Stimulated activated naive CD8-positive, alpha-beta T cell treated with anti-CD3 and anti-CD28 coated beads, Interleukin-15, Interleukin-2, amounts not matched to agents 100 ng/mL and 50 ng/mL, for 24 hours (primary cell): ENCODE measurements at regions not wholly inside any gene's neighbourhood (a gene's known extent, or its start where the extent isn't known, plus 50 kb on each side); places are given as distances from the start of the nearest gene placed in this dataset.

Experiments used
- H3K27ac Mint-ChIP-seq: one replicate; pipeline ENCODE4 v1.8.0; 2021; ENCODE audit warnings: mild to moderate bottlenecking, mixed read lengths
- H3K27me3 Mint-ChIP-seq: one replicate; pipeline ENCODE4 v1.8.0; 2021; ENCODE audit warnings: mixed read lengths
- H3K36me3 Mint-ChIP-seq: one replicate; pipeline ENCODE4 v1.8.0; 2021; ENCODE audit warnings: low read depth, mixed read lengths
- H3K4me1 Mint-ChIP-seq: one replicate; pipeline ENCODE4 v1.8.0; 2021; ENCODE audit warnings: low read depth, mixed read lengths
- H3K4me3 Mint-ChIP-seq: one replicate; pipeline ENCODE4 v1.8.0; 2021; ENCODE audit warnings: mild to moderate bottlenecking, mixed read lengths
- H3K9me3 Mint-ChIP-seq: one replicate; pipeline ENCODE4 v1.8.0; 2021; ENCODE audit warnings: mixed read lengths

DNA sequence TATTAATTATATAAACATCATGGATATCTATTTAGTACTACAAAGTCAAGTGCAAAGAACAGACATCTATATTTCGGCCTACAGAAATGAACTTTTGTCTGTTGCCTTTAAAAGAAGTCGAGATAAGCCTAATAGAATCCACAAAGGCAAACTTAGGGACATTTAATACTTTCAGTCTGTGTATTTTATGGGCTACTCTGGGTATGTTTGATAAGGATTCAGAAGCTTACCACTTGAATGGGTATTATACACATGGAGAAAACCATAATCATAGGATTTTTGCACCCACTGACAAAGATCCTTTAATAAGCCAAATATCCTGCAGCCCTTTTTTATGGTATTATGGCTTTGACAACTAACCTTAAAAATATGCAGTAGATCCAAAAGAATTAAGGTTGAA, 224.8 kb downstream of the LMO4 start:
- Mint-ChIP-seq H3K36me3 (no peaks in the 10 kb centered on the region), H3K9me3 (no peaks in the 10 kb centered on the region), H3K4me3 (no peak overlapping the region), H3K4me1 (no peaks in the 10 kb centered on the region), H3K27me3 (peaks cover 6% of the 10 kb centered on the region), H3K27ac (no peak overlapping the region)

DNA sequence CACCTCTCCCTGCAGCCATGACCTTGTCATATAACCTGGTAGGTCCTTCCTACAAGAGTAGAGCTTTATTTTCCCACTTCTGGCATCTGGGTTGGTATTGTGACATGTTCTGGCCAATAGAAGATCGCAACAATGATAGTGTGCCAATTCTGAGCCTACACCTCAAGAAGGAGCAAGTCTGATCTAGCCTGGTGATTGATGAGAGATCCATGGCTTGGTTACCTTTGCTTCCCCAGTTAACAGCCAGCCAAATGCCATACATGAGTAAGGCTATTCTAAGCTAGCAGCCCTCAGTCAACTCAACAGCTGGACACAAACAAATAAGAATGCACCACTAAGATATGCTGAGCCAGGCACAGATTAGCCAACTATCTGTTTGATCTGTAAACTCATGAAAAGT, 226.7 kb downstream of the LMO4 start:
- H3K27ac Mint-ChIP-seq = no peak overlapping the region

DNA sequence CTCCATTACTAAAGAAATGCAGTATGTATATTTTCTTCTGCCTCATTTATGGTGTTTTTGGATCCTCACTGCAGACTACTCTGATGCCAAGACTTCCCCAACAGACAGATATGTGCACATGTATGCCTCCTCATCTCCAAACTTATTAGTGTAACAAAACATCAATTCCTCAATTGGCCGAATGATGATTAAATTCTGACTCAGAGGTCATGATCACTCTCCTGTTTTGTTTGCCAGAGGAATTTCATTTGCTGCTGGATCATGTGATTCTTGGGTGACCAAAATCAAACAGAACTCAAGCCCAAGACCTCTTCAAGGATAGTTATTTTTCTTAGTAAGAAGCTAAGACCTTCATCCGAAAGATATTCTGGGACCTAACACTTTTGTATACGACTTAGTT, 227.6 kb downstream of the LMO4 start:
- no peaks in the 10 kb centered on the region for H3K4me1 Mint-ChIP-seq
- no peaks in the 10 kb centered on the region for H3K9me3 Mint-ChIP-seq
- H3K4me3 Mint-ChIP-seq = no peak overlapping the region
- H3K36me3 Mint-ChIP-seq = no peaks in the 10 kb centered on the region
- no peak overlapping the region for H3K27ac Mint-ChIP-seq
- H3K27me3 Mint-ChIP-seq = no peaks in the 10 kb centered on the region

More for the DNA sequence above, 226.7 kb downstream of the LMO4 start:
- Mint-ChIP-seq H3K36me3 (no peaks in the 10 kb centered on the region), H3K4me3 (no peak overlapping the region), H3K4me1 (no peaks in the 10 kb centered on the region), H3K27me3 (peaks cover under 1% of the 10 kb centered on the region), H3K9me3 (no peaks in the 10 kb centered on the region)

DNA sequence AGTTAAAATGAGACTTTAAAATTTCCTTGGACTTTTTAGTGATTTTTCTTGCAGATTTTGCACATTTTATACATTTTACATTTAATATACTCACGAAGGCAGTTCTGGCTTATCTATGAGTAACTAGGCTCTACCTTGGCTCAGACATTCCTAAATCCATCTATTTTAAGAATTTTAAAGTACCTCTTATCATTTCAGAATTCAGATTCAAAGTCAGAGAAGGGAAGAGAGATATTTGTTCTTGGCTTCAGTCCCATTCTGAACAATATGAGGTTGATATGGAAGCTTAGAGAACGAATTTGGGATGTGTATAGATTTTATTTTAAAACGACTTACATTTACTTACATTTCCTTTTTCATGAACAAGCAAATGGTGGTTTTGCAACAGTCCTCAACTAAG, 230.2 kb downstream of the LMO4 start:
- Mint-ChIP-seq H3K4me1 (no peaks in the 10 kb centered on the region), H3K36me3 (no peaks in the 10 kb centered on the region), H3K4me3 (no peak overlapping the region), H3K27me3 (no peaks in the 10 kb centered on the region), H3K27ac (no peak overlapping the region), H3K9me3 (no peaks in the 10 kb centered on the region)

DNA sequence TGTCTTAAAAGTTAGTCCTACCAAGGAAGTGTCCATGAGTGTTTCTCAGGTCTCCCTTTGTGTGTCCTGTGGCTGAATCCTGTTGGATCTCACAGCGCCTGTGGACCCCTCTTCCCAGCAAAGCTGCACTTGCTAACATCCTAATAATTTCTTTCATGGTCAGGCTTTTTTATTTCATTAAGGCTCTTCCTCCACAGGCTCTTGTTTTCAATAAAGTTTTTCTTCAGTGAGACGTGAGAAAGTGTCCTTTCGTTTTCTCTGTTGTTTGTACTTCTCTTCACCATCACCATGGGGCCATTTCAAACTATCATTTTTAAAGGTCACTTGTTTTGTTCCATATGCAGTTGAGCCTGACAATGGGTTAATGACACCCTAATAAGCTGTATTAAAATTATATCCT, 231.5 kb downstream of the LMO4 start:
- no peaks in the 10 kb centered on the region for H3K4me1 Mint-ChIP-seq
- no peaks in the 10 kb centered on the region for H3K36me3 Mint-ChIP-seq
- no peak overlapping the region for H3K27ac Mint-ChIP-seq
- H3K9me3 Mint-ChIP-seq = no peaks in the 10 kb centered on the region
- H3K27me3 Mint-ChIP-seq = no peaks in the 10 kb centered on the region
- H3K4me3 Mint-ChIP-seq = no peak overlapping the region

DNA sequence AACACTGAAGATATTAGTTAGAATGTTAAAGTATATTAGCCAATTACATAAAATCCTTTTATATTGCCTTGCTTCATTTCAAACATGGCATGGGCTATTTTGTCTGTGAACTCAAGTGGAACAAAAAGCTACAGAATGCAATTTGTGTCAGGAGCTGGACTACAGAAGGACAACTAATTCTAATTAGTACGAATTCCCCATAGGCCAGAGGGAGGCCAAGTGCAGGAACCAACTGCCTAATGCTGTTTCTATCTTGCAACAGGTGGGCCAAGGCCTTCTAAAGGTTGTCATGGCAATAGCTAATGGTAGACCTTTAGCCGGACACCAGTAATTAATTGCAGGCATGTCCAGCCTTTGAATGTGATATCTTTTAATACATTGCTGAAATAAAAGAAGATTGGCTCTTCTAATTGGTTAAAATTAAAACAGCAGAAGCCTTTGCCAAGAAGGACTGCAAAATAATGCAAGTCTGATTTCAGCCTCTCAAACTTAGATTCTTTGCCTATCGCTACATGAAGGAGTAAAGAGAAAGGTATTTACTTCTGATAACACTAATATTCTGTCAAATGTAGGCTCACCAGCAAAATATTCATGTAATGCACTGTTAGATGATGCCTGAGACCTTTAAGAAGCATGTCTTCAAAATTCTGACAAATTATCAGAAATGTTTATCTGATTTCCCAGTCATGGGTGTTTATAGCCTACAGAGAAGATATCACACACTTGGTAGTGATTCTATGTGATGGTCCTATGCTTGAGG, 232.1 kb downstream of the LMO4 start:
- no peak overlapping the region for H3K4me3 Mint-ChIP-seq
- no peaks in the 10 kb centered on the region for H3K36me3 Mint-ChIP-seq
- H3K27ac Mint-ChIP-seq = no peak overlapping the region
- no peaks in the 10 kb centered on the region for H3K27me3 Mint-ChIP-seq
- no peaks in the 10 kb centered on the region for H3K4me1 Mint-ChIP-seq
- no peaks in the 10 kb centered on the region for H3K9me3 Mint-ChIP-seq

DNA sequence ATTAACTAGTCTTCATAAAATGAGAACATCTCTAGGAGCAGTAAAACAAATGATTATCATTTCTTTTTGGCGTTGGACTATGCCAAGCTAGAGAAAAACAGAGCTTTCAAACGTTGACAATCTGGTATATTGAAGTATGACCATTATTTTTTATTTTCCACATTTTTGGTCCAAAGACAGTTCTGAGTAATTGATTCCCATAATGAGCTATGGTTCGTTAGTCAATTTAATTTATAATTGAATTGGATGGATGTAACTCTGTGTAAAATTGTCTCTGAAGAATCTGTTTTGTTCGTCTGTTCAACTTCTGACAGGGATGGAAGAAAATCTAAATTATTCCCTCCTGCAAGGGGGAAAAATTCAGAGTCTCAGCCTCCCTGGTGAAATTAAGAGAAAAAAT, 234.5 kb downstream of the LMO4 start:
- H3K36me3 Mint-ChIP-seq = no peaks in the 10 kb centered on the region
- H3K4me3 Mint-ChIP-seq = no peak overlapping the region
- H3K27ac Mint-ChIP-seq = no peak overlapping the region
- H3K27me3 Mint-ChIP-seq = no peaks in the 10 kb centered on the region
- H3K9me3 Mint-ChIP-seq = no peaks in the 10 kb centered on the region
- H3K4me1 Mint-ChIP-seq = no peaks in the 10 kb centered on the region

DNA sequence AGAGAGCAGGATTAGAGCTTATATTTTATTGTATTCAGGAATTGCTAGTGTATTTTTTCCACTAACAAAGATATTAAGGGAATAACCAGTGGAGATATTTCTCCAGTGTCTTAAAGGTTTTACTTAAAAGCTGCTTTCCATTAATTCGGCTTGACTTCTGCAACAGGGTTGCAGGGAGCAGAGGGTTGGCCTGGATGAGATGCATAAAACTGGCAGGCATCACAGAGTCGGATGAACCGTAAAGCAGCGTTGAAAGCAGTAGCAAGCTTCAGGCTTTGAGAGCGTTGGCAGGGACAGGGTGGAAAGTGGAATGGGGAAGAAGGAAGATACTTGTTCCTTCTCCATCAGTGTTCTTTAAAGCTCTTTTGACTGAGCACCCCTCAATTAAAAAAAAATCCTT, 237.2 kb downstream of the LMO4 start:
- Mint-ChIP-seq H3K9me3 (no peaks in the 10 kb centered on the region), H3K27ac (no peak overlapping the region), H3K4me1 (no peaks in the 10 kb centered on the region), H3K4me3 (no peak overlapping the region), H3K27me3 (no peaks in the 10 kb centered on the region), H3K36me3 (no peaks in the 10 kb centered on the region)

DNA sequence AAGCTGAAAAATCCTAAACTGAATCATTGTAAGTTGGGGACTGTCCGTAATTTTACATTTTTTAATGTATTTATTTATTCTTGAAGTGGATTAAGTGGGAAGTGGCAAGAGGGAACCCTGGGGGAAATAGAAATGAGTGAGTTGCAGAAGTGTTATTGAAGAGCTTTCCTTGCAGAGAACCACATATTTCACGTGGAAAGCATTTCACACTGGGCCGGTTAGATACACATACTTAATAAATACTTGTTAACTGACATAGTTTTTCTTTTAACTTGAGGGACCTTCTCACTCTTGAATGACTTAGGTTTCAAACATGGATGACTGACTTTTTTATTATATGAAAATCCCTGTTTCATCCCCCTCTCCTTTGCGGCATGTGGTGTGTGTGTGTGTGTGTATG, 239.3 kb downstream of the LMO4 start:
- no peaks in the 10 kb centered on the region for H3K27me3 Mint-ChIP-seq
- no peaks in the 10 kb centered on the region for H3K9me3 Mint-ChIP-seq
- no peak overlapping the region for H3K4me3 Mint-ChIP-seq
- H3K4me1 Mint-ChIP-seq = no peaks in the 10 kb centered on the region
- H3K27ac Mint-ChIP-seq = no peak overlapping the region
- H3K36me3 Mint-ChIP-seq = no peaks in the 10 kb centered on the region

DNA sequence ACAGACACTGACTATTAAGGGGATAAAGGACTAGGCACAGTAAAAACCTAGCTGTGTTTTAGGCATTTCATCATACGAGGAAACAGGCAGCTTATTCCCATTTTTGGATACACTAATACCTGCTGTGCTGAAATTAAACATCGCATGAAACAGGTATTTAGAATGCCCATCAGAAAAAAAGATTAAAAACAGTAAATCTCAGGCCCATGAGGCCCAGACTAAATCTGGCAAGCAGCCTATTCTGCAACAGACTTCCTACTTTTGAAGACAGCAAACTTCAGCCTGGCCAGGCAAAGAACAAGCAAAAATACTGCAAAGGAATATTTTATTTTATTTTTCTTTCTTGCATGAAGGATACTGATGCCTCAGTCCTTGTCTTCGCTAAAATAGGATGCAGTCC, 240.2 kb downstream of the LMO4 start:
- H3K27ac Mint-ChIP-seq = no peak overlapping the region
- no peaks in the 10 kb centered on the region for H3K4me1 Mint-ChIP-seq

DNA sequence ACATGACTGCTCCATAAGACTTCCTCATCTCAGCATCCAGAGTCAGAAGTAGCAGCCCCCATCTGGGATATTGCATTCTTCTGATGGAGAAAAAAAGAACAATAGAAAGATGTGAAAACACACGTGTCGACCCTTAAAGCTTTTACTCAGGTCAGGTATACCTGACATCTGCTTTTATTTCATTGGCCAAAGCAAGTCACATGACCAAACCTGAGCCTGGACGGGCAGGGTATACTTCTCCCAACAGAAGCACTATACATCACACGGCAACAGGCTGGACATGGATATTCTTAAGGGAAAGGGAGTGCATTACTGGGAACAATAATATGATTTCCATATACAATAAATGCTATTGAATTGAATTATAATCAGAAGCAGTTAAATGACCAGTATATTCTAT, 243.3 kb downstream of the LMO4 start:
- Mint-ChIP-seq H3K36me3 (no peaks in the 10 kb centered on the region), H3K27me3 (no peaks in the 10 kb centered on the region), H3K4me3 (no peak overlapping the region), H3K27ac (no peak overlapping the region), H3K9me3 (no peaks in the 10 kb centered on the region), H3K4me1 (no peaks in the 10 kb centered on the region)

More for the DNA sequence above, 240.2 kb downstream of the LMO4 start:
- Mint-ChIP-seq H3K9me3 (no peaks in the 10 kb centered on the region), H3K4me3 (no peak overlapping the region), H3K36me3 (no peaks in the 10 kb centered on the region), H3K27me3 (no peaks in the 10 kb centered on the region)

DNA sequence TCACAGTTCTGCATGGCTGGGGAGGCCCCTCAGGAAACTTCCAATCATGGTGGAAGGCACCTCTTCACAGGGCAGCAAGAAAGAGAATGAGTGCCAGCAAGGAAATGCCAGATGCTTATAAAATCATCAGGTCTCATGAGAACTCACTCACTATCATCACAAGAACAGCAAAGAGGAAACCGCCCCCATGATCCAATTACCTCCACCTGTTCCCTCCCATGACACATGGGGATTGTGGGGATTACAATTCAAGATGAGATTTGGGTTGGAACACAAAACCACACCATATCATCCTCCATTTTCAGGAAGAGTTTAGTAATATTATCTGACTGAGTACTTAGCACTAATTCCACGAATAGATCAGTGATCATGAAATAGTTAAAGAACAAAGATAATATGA, 244.2 kb downstream of the LMO4 start:
- no peaks in the 10 kb centered on the region for H3K4me1 Mint-ChIP-seq
- no peaks in the 10 kb centered on the region for H3K9me3 Mint-ChIP-seq
- H3K4me3 Mint-ChIP-seq = no peak overlapping the region
- H3K27ac Mint-ChIP-seq = no peak overlapping the region
- H3K27me3 Mint-ChIP-seq = no peaks in the 10 kb centered on the region
- no peaks in the 10 kb centered on the region for H3K36me3 Mint-ChIP-seq

DNA sequence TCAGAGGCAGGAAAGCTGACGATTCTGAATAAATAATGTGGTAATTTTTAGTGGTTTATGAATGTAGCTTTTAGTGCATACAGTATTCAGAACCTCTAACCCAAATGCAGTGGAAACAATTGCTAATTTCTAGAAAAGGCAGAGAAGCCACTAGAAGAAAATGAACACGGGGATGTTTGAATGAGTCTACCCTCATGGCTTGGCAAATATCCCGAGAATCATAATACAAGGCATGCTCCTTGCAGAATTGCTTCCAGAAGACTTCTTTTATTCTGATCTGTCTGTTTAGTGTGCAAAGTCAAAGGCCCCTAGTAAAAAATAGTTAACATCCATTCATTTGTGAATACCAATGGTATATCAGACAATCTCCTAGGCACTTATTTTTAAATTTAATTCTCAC, 246.8 kb downstream of the LMO4 start:
- no peaks in the 10 kb centered on the region for H3K4me1 Mint-ChIP-seq
- H3K27ac Mint-ChIP-seq = no peak overlapping the region
- H3K4me3 Mint-ChIP-seq = no peak overlapping the region
- no peaks in the 10 kb centered on the region for H3K9me3 Mint-ChIP-seq
- no peaks in the 10 kb centered on the region for H3K36me3 Mint-ChIP-seq
- no peaks in the 10 kb centered on the region for H3K27me3 Mint-ChIP-seq

DNA sequence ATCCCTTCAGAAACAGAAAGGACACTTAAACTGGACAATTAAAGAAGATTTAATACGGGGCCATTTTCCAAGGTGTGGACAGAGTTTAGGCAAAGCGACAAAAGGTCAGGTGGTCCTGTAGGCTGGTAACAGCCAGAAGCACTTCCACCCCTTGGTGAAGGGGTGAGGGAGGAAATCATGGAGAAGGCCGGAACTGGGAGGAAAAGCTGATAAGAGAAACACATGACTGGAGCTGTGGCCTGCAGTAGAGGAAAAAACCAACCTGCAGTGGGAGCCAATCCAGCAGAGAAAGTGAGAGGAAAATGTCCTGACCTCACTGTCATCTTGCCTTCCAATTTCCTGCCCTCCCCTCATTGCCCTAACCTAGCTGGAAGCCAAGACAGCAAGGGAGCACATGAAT, 249.8 kb downstream of the LMO4 start:
- no peaks in the 10 kb centered on the region for H3K27me3 Mint-ChIP-seq
- no peaks in the 10 kb centered on the region for H3K36me3 Mint-ChIP-seq
- H3K9me3 Mint-ChIP-seq = no peaks in the 10 kb centered on the region

DNA sequence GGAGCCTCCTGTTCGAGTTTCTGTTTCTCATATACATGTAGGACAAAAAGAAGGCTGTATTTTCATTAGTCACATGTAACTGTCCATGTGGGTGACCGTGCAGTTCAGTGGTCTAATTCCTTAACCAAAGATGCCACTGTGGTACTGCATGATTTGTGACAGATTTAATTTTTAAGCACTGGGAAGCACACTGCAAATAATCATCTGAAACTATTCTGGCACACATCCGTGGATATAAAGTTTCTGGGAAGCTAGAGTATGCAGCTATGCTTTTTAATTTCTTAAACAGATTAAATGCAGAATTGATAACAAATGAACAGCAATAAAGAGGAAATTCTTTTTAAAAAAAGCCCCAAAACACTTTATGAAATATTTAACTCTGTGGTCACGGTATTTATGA, 254.8 kb downstream of the LMO4 start:
- Mint-ChIP-seq H3K9me3 (no peaks in the 10 kb centered on the region), H3K4me3 (no peak overlapping the region), H3K27me3 (peaks cover 3% of the 10 kb centered on the region), H3K27ac (no peak overlapping the region), H3K36me3 (no peaks in the 10 kb centered on the region), H3K4me1 (peaks cover 4% of the 10 kb centered on the region)

More for the DNA sequence above, 249.8 kb downstream of the LMO4 start:
- Mint-ChIP-seq H3K4me3 (no peak overlapping the region), H3K4me1 (no peaks in the 10 kb centered on the region), H3K27ac (no peak overlapping the region)

DNA sequence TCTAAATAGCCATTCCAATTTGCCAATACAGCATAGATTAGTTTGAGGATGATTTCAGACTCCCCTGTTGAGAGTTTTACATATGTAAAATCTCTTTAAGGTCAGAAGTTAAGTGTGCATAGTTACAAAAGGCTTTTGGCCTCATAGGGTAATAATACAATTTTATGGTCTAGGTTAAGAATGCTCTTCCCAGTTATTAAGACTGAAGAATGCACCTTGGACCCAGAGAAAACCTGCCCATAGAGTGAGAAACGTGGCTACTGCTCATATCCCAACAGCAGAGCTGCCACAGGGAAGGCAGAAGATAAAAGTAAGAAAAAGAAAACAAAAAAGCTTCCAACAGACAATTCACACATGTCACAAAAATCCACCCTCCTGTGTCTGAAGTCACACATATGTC, 255.9 kb downstream of the LMO4 start:
- peaks cover 4% of the 10 kb centered on the region for H3K4me1 Mint-ChIP-seq
- peaks cover 3% of the 10 kb centered on the region for H3K27me3 Mint-ChIP-seq
- H3K27ac Mint-ChIP-seq = no peak overlapping the region
- H3K4me3 Mint-ChIP-seq = no peak overlapping the region
- H3K9me3 Mint-ChIP-seq = no peaks in the 10 kb centered on the region
- no peaks in the 10 kb centered on the region for H3K36me3 Mint-ChIP-seq
